ENCODE measurements at regions not wholly inside any gene's neighbourhood (a gene's known extent, or its start where the extent isn't known, plus 50 kb on each side); places are given as distances from the start of the nearest gene placed in this dataset.

- H3K27ac Mint-ChIP-seq (ENCODE audit: unreplicated experiment) = no peak overlapping the region
- no peaks in the 10 kb centered on the region for H3K9me3 Mint-ChIP-seq (ENCODE audit: unreplicated experiment)
- H3K27me3 Mint-ChIP-seq (ENCODE audit: unreplicated experiment) = peaks cover 57% of the 10 kb centered on the region
- no peaks in the 10 kb centered on the region for H3K36me3 Mint-ChIP-seq (ENCODE audit: unreplicated experiment)
- no peak for DNase-seq (ENCODE audit: extremely low spot score, unreplicated experiment)
- H3K4me1 Mint-ChIP-seq (ENCODE audit: unreplicated experiment) = no peaks in the 10 kb centered on the region
- no peak overlapping the region for H3K4me3 Mint-ChIP-seq (ENCODE audit: unreplicated experiment)
- TF ChIP-seq CTCF (IDR thresholded peaks at IDR 0.05) = no peak
Observed at GRCh38 chr20:37643400-37643799, 50.4 kb upstream of the CTNNBL1 start.

- peaks cover 49% of the 10 kb centered on the region for H3K27me3 Mint-ChIP-seq (ENCODE audit: unreplicated experiment)
- DNase-seq (ENCODE audit: extremely low spot score, unreplicated experiment) = no peak
- no peak for TF ChIP-seq CTCF (IDR thresholded peaks at IDR 0.05)
- no peaks in the 10 kb centered on the region for H3K36me3 Mint-ChIP-seq (ENCODE audit: unreplicated experiment)
- H3K4me1 Mint-ChIP-seq (ENCODE audit: unreplicated experiment) = no peaks in the 10 kb centered on the region
- H3K9me3 Mint-ChIP-seq (ENCODE audit: unreplicated experiment) = no peaks in the 10 kb centered on the region
- H3K27ac Mint-ChIP-seq (ENCODE audit: unreplicated experiment) = no peak overlapping the region
- H3K4me3 Mint-ChIP-seq (ENCODE audit: unreplicated experiment) = no peak overlapping the region
Observed at GRCh38 chr20:37642246-37642645, 51.6 kb upstream of the CTNNBL1 start.

GRCh38 chr20:37640600-37641561 lies 52.9 kb upstream of the CTNNBL1 start:
- no peak for TF ChIP-seq CTCF (IDR thresholded peaks at IDR 0.05)
- no peak overlapping the region for H3K27ac Mint-ChIP-seq (ENCODE audit: unreplicated experiment)
- no peak for DNase-seq (ENCODE audit: extremely low spot score, unreplicated experiment)
- H3K4me3 Mint-ChIP-seq (ENCODE audit: unreplicated experiment) = no peak overlapping the region
- H3K4me1 Mint-ChIP-seq (ENCODE audit: unreplicated experiment) = no peaks in the 10 kb centered on the region
- no peaks in the 10 kb centered on the region for H3K36me3 Mint-ChIP-seq (ENCODE audit: unreplicated experiment)
- H3K9me3 Mint-ChIP-seq (ENCODE audit: unreplicated experiment) = peaks cover 3% of the 10 kb centered on the region
- H3K27me3 Mint-ChIP-seq (ENCODE audit: unreplicated experiment) = peaks cover 44% of the 10 kb centered on the region

GRCh38 chr20:37638527-37638926 lies 55.3 kb upstream of the CTNNBL1 start:
- no peak for TF ChIP-seq CTCF (IDR thresholded peaks at IDR 0.05)
- H3K36me3 Mint-ChIP-seq (ENCODE audit: unreplicated experiment) = no peaks in the 10 kb centered on the region
- no peaks in the 10 kb centered on the region for H3K4me1 Mint-ChIP-seq (ENCODE audit: unreplicated experiment)
- no peak overlapping the region for H3K27ac Mint-ChIP-seq (ENCODE audit: unreplicated experiment)
- H3K27me3 Mint-ChIP-seq (ENCODE audit: unreplicated experiment) = peaks cover 27% of the 10 kb centered on the region
- no peak for DNase-seq (ENCODE audit: extremely low spot score, unreplicated experiment)
- no peak overlapping the region for H3K4me3 Mint-ChIP-seq (ENCODE audit: unreplicated experiment)
- H3K9me3 Mint-ChIP-seq (ENCODE audit: unreplicated experiment) = peaks cover 10% of the 10 kb centered on the region

GRCh38 chr20:37636977-37637376 lies 56.9 kb upstream of the CTNNBL1 start:
- no peaks in the 10 kb centered on the region for H3K4me1 Mint-ChIP-seq (ENCODE audit: unreplicated experiment)
- H3K27me3 Mint-ChIP-seq (ENCODE audit: unreplicated experiment) = peaks cover 26% of the 10 kb centered on the region
- no peak for TF ChIP-seq CTCF (IDR thresholded peaks at IDR 0.05)

More at GRCh38 chr20:37636977-37637376, 56.9 kb upstream of the CTNNBL1 start:
- Mint-ChIP-seq H3K36me3 (ENCODE audit: unreplicated experiment) (no peaks in the 10 kb centered on the region), H3K4me3 (ENCODE audit: unreplicated experiment) (no peak overlapping the region), H3K27ac (ENCODE audit: unreplicated experiment) (no peak overlapping the region), H3K9me3 (ENCODE audit: unreplicated experiment) (peaks cover 10% of the 10 kb centered on the region)
- no peak for DNase-seq (ENCODE audit: extremely low spot score, unreplicated experiment)

Data from osteocyte (in vitro differentiated cells).